Glomerular endothelial cell (primary cell): ENCODE measurements at regions not wholly inside any gene's neighbourhood (a gene's known extent, or its start where the extent isn't known, plus 50 kb on each side); places are given as distances from the start of the nearest gene placed in this dataset.
"Not testable (repeated sequence)": the region's sequence is repeated elsewhere in the genome, so short reads cannot be mapped to it uniquely, and the experiment has no call there.

Experiments
- DNase-seq: peaks from one replicate; pipeline ENCODE4 v3.0.0-alpha.2; 2011; ENCODE audit warnings: low read depth, low spot score; ENCODE audit errors: extremely low read depth

DNA sequence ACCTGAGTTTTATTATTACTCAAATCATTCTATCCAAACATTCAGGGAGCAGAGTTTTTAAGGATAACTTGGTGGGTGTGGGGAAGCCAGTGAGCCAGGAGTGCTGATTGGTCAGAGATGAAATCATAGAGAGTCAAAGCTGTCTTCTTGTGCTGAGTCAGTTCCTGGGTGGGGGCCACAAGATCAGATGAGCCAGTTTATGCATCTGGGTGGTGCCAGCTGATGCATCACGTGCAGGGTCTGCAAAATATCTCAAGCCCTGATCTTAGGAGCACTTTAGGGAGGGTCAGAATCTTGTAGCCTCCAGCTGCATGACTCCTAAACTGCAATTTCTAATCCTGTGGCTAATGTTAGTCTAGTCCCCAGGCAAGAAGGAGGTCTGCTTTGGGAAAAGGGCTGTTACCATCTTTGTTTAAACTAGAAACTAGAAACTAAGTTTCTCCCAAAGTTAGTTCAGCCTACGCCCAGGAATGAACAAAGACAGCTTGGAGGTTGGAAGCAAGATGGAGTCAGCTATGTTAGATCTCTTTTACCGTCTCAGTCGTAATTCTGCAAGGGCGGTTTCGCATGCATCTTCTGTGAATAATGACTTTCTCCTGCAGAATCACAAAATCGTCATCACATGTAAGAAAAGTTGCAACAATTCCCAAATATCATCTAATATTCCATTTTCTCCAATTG, 97.5 kb downstream of the ZNF664 start:
- DNase-seq = not testable (repeated sequence)

DNA sequence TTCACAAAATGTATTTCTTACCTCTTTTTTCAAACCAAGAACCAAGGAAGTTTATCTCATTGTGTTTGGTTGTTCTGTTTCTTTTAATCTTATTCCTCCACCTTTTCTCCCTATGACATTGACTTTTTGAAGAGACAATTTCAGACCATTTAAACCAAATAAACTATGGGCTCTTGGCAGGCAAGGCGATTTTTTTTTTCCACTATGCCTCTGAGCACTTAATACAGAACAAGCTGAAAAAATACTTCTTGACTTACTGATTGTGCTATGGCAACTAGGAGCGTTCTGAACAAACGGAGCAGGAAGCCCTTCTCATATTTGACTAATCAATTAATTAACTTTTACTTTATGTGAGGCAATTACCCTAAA, 98.0 kb downstream of the ZNF664 start:
- no peak for DNase-seq

DNA sequence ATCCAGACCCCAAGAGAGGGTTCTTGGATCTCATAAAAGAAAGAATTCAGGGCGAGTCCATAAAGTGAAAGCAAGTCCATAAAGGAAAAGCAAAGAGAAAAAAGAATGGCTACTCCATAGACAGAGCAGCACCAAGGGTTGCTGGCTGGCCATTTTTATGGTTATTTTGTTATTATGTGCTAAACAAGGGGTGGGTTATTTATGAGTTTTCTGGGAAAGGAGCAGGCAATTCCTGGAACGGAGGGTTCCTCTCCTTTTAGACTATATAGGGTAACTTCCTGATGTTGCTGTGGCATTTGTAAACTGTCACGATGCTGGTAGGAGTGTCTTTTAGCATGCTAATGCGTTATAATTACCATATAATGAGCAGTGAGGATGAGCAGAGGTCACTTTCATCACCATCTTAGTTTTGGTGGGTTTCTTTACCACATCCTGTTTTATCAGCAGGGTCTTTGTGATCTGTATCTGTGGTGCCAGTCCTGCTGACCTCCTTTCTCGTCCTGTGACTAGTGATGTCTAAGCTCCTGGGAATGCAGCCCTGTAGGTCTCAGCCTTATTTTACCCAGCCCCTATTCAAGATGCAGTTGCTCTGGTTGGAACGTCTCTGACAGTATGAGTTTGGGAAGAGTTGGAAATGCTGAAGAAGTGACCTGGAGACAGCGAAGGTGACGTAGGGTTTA, 100.5 kb downstream of the ZNF664 start:
- no peak for DNase-seq

DNA sequence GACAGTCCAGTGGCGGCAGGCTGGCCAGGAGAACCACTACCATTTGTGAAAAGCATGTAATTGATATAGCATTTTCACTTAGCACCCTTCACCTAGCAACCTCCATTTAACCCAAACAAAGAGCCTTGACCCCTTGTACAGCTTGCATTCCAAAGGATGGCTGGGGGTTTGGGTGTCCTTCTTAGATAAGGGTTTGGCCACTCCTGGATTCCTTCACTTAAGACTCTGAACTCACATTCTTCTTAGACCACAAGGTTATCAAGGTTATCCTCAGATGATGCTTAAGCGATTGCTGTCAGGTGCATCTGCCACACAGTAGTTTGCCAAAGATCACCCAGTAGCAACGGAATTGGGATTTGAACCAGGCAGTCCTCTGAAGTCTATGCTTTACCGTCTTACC, 102.8 kb downstream of the ZNF664 start:
- DNase-seq = no peak

DNA sequence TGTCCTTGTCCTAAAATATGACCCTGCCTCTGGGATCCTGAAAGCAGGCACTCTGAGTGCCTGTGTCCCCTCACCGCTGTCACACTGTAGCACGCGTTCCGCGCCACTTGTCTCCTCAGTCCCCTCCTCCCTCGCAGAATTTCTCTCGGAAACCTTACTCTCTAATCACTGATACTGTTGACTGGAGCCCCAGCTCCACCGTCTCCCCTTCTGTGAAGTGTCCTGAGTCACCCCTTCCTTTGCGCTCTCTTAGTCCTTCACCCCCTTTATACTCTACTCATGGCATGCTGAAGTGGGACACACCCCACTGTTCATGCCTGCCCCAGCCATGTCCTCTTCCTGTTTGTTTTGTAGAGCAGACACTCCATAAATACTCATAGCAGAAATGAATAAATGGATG, 104.7 kb downstream of the ZNF664 start:
- DNase-seq = no peak

DNA sequence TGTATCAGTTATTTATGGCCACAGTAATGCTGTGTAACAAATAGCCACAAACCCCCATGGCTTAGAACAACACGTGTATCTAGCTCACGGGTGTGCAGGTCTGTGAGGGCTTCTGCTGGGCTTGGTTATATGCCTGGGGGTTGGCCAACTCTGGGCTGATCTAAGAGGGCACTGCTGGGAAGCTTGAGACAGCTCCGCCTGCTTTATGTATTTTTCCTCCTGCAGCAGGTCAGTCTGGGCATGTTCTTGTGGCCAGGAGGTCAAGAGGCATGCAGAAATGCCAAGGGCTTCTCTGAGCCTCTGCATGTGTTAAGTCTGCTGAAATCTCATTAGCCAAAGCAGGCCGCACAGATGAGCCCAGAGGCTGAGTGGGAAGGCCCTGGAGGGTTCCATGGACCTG, 105.8 kb downstream of the ZNF664 start:
- DNase-seq = no peak

DNA sequence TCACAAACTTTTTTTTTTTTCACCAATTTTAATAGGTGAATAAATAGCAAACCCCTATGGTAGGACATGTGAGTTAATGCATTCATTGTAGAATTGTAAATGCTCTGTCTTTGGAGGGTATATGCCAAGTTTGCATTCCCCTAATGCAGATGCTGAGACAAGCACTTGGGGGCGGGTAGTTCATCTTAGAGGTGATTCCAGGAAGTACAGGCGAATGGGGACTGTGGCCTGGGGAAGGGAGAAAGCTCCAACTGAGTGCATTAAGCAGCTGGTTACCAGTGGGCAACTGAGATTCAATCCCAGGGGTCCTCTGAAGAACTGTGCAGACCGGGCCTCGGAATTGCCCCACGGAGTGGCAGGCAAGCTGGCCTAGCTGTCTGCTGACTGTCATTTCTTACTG, 107.6 kb downstream of the ZNF664 start:
- no peak for DNase-seq

DNA sequence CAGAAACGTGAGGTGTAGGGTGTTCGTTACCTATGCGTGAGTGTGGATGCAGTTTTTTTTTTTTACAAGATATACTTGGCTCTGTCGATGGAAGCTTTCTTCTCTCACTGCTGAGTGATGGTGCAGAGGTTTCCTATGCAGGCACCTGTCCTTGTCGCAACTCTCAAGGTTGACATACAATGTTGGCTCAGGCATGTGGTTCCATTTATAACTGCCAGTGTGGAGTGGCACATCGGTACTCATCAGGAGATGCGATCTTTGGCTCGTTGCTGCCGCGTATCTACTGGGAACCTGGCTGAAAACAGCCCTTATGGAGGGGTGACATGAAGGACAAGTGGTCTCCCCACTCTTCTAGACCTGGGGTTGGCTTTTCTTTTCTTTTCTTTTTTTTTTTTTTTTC, 109.0 kb downstream of the ZNF664 start:
- DNase-seq = no peak

DNA sequence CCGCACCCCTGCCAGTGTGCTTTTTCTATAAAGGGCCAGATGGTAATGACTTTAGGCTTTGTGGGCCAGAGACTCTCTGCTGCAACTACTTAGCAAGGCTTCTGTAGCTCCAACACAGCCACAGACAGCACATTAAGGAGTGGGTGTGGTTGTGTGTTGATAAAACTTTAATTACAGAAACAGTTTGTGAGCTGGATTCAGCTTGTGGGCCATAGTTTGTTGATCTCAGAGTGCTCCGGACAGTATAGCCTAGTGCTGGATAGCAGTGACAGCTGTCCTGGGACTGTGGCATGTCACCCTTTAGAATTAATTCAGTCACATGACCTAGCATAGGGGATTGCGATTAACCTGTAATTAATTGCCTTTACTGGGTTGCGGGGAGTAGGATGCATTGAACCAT, 109.7 kb downstream of the ZNF664 start:
- no peak for DNase-seq

DNA sequence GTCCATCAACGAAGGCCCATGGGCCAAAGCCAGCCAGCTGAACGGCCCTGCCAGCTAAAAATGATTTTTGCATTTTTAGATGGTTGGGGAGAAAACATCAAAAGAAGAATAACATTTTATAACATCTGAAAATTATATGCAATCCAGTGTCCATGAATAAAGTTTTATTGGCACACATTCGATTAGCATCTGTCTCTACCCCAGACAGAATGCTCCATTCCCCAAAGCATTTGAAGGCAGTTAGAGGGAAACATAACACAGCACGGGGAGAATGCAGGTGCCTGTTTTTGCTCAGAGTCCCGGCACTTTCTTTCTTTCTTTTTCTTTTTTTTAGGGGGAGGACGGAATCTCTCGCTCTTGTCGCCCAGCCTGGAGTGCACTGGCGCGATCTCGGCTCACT, 110.7 kb downstream of the ZNF664 start:
- DNase-seq = no peak

DNA sequence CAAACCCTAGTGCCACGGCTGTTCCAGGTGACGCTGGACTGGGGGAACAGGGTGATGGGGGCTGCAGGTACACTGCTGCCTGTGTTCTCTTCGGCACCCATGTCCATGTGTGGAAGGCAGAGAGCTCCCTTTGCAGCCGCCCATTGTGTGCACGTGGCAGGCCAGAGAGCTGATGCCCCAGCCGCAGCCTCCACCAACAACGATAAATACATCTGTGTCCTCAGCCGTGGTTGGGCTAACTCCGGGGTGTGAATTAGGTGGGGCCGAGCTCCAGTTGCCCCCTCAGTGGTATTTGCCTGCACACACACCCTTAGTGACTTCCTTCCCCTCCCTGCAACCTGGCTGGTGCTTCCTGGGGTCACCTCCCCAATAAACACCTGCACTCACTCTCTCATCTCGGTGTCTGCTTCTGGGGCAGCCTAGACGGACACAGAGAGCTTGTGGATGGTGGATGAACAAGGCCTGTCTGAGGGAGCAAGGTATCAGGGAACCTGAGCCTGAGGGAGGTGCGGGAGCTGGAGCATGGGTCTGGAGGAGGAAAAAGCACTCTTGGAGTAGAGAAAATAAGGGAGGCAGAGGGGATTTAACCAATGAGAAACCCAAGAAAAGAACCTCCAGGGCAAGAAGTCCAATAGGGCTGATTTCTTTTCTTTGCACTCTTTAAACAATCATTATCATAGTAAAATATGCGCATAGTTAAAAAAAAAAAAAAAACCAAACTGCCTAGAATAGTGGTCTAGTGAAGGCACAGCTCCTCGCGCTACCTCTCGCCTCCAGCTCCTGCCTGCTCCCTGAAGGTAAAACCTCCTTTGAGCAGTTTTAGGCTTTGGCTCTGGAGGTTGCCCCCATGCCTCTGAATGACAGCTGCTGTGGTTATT, 112.6 kb downstream of the ZNF664 start:
- no peak for DNase-seq

DNA sequence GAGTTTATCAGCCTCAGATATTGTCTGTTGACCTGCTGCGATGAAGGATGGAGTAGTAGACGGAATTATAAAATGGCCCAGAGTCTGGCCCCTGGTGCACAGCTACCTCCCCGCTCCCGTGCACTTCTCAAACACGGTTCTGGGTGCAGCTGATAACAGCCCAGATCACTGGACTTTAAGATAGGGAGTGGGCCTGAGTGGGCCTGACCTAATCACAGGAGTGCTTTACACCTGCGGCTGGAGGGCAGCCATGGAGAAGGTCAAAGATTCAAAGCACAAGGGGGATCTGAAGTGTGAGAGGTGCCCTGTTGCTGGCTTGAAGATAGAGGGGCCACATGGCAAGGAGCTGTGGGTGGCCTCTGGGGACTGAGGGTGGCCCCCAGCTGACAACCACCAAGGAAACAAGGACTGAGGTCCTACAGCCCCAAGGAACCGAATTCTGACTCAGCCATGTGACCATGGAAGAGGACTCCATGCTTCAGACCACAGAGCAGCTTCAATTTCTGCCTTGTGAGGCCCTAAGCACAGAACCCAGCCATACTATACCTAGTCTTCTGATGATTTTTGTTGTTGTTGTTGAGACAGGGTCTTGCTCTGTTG, 113.4 kb downstream of the ZNF664 start:
- DNase-seq = no peak

DNA sequence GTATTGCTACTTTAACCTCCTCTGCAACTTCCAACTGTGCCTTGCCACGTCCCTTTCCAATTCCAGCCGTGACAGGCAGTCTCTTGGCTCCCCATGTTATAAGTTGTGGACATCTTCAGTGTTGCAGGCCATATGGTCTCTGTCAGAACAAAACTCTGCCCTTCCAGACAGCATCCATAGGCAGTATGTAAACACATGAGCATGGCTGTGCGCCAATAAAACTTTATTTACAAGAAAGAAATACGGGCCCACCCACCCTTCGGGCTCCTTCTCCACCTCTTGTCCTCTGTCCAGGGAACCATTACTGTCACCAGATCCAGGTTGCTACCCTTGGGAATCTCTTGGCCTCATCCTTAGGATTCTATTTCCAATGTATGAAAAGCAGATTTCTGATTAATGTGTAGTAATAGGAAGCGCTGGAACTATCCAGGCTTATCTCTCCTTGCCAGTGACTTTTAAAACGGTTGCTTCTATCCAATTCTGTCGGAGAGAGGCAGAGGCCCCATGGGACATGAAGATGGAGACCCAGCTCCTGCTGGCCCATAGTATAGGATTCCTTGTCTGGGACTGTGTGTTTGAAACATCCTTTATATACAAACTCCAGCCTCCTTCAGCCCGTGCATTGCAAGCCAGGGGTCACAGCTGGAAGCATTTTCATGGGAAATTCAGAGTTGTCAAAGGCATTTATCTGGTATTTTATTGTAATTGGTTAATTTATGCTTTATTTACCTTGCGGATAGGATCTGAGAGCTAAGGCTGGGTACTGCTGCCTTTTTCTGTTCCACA, 114.4 kb downstream of the ZNF664 start:
- DNase-seq = no peak

DNA sequence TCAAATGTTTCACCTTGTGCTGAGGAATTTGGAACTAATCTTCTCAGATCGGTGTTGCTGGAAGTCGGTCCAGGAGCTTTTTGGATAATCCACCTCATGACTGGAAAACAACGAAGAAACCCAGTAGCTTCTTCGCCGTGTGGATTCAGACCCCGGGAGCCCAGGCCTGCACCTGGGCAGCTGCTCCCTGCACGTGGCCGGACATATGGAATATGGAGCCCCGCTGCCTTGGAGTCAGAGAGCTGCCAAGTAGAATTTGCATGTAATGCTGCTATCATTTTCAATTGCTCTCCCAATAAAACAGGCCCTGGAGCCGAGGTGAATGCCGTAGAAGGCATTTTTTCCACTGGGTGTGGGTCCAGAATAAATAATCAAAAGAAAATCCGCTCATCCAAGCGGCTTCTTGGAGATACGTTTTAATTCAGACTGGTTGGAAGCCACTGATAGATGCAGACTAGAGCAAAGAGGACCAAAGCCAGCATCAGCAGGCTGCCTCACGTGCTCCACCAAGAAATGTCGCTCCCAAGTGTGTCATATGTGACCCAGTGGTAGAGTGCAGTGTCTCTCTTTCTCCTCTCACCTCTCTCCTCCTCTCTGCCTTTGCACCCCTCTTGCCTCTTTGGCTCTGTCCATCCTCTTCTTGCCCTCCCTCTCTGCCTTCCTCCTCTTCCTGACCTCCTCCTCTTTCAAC, 115.3 kb downstream of the ZNF664 start:
- no peak for DNase-seq

DNA sequence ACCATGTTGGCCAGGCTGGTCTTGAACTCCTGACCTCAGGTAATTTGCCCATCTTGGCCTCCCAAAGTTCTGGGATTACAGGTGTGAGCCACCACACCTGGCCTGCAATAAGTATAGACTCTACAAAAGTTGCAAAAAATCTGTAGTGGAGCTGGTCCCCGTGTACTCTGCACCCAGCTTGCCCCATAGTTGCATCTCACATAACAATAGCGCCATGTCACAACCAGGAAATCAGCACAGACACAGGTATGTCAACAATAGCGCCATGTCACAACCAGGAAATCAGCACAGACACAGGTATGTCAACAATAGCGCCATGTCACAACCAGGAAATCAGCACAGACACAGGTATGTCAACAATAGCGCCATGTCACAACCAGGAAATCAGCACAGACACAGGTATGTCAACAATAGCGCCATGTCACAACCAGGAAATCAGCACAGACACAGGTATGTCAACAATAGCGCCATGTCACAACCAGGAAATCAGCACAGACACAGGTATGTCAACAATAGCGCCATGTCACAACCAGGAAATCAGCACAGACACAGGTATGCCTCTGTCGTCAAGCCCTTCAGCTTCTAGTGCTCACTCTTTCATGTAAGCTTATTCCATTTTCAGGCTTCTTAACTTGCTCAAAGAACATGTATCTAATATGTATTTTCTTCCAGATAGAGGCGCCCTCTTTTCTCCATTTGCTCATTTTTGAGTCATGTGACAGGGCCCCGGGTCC, 116.3 kb downstream of the ZNF664 start:
- DNase-seq = not testable (repeated sequence)

DNA sequence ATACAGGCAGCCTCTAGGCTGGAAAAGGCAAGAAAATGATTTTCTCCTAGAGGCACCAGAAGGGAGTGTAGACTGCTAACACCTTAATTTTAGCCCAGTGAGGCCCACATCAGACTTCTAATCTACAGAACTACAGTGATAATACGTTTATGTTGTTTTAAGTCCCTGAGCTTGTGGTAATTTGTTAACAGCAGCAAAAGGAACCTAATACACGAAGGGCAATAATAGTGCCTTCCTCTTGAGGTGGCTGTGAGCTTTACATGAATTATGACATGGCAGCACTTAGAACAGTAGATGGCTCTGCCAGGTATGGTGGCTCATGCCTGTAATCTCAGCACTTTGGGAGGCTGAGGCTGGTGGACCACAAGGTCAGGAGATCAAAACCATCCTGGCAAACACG, 118.8 kb downstream of the ZNF664 start:
- DNase-seq = no peak

DNA sequence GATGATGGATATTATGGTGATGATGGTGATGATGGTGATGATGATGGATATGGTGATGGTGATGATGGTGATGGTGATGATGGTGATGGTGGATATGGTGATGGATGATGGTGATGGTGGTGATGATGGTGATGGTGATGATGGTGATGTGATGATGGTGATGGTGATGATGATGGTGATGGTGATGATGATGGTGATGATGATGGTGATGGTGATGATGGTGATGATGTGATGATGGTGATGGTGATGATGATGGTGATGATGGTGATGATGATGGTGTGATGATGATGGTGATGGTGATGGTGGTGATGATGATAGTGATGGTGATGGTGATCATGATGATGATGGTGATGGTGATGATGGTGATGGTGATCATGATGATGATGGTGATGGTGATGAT, 119.5 kb downstream of the ZNF664 start:
- DNase-seq = not testable (repeated sequence)

DNA sequence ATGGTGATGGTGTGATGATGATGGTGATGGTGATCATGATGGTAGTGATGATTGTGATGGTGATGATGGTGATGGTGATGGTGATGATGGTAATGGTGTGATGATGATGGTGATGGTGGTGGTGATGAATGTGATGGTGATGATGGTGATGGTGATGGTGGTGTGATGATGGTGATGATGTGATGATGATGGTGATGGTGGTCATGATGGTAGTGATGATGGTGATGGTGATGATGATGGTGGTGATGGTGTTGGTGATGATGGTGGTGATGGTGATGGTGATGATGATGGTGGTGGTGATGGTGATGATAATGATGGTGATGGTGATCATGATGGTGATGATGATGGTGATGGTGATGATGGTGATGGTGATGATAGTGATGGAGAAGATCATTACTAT, 120.3 kb downstream of the ZNF664 start:
- no peak for DNase-seq

DNA sequence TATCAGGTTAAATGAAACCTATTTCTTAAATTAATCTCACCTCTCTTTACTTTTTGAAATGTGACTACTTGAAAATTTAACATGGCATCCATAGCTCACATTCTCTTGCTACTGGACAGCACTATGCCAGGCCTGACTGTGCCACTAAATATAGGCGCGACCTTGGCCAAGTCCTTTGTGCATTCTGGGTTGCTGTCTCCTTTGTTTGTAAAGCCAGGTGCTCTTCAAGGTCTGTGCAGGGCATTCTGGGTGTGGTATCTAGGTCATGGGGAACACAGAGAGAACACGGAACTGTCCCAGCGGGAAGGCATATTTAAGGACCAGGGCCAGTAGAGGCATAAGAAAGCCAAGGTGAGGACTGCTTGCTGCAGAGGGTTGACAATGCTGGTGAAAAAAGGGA, 121.2 kb downstream of the ZNF664 start:
- no peak for DNase-seq
